ENCODE measurements at regions not wholly inside any gene's neighbourhood (a gene's known extent, or its start where the extent isn't known, plus 50 kb on each side); places are given as distances from the start of the nearest gene placed in this dataset.

- TF ChIP-seq REST (IDR thresholded peaks at IDR 0.05; ENCODE audit: low read depth) = no peak
- no peak for TF ChIP-seq CEBPB (IDR thresholded peaks at IDR 0.05)
- no peak for TF ChIP-seq MAX (IDR thresholded peaks at IDR 0.05)
- no peak for TF ChIP-seq RAD21 (IDR thresholded peaks at IDR 0.05; ENCODE audit: low read depth)
- TF ChIP-seq EP300 (IDR thresholded peaks at IDR 0.05; ENCODE audit: borderline replicate concordance) = no peak
- TF ChIP-seq, protein P1, sequence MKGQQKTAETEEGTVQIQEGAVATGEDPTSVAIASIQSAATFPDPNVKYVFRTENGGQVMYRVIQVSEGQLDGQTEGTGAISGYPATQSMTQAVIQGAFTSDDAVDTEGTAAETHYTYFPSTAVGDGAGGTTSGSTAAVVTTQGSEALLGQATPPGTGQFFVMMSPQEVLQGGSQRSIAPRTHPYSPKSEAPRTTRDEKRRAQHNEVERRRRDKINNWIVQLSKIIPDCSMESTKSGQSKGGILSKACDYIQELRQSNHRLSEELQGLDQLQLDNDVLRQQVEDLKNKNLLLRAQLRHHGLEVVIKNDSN (IDR thresholded peaks at IDR 0.05) = no peak
- no peak for TF ChIP-seq TEAD4 (IDR thresholded peaks at IDR 0.05)
- TF ChIP-seq FOXM1 (IDR thresholded peaks at IDR 0.05; ENCODE audit: borderline replicate concordance, low read depth) = no peak
- TF ChIP-seq NFIC (IDR thresholded peaks at IDR 0.05) = no peak
Observed at GRCh38 chr6:85118652-85119235, 331.1 kb upstream of the NT5E start.

Data from Ishikawa (cell line).